Hematopoietic multipotent progenitor cell treated with erythropoietin and hydrocortisone succinate and interleukin-3 and kit ligand, for 4 days (in vitro differentiated cells): ENCODE measurements at regions not wholly inside any gene's neighbourhood (a gene's known extent, or its start where the extent isn't known, plus 50 kb on each side); places are given as distances from the start of the nearest gene placed in this dataset.

Source experiments
- DNase-seq: peaks from one replicate; pipeline ENCODE4 v3.0.0-alpha.2; 2015

GRCh38 chr2:122132147-122132691 lies 376.8 kb downstream of the TSN start:
- no peak for DNase-seq

- DNase-seq = peak; percentile 99
These were observed 379.8 kb downstream of the TSN start for GRCh38 chr2:122135021-122135937.

GRCh38 chr2:122136056-122136455 lies 380.6 kb downstream of the TSN start:
- peak; percentile 78 for DNase-seq

- no peak for DNase-seq
These were observed 383.1 kb downstream of the TSN start for GRCh38 chr2:122138561-122138960.

GRCh38 chr2:122139739-122140420 lies 384.4 kb downstream of the TSN start:
- DNase-seq = no peak

GRCh38 chr2:122144884-122145283 lies 389.4 kb downstream of the TSN start:
- DNase-seq = no peak

- DNase-seq = peak; percentile 65
These were observed 390.4 kb downstream of the TSN start for GRCh38 chr2:122145856-122146255.

GRCh38 chr2:122148128-122148767 lies 392.8 kb downstream of the TSN start:
- DNase-seq = peak; percentile 60

GRCh38 chr2:122150524-122151280 lies 395.3 kb downstream of the TSN start:
- peak; percentile 57 for DNase-seq

- DNase-seq = no peak
These were observed 397.1 kb downstream of the TSN start for GRCh38 chr2:122152571-122152970.

- DNase-seq = no peak
These were observed 400.9 kb downstream of the TSN start for GRCh38 chr2:122156176-122156890.

GRCh38 chr2:122157158-122157557 lies 401.7 kb downstream of the TSN start:
- DNase-seq = no peak

GRCh38 chr2:122163617-122164016 lies 408.2 kb downstream of the TSN start:
- DNase-seq = peak; percentile 63

GRCh38 chr2:122164964-122165363 lies 409.5 kb downstream of the TSN start:
- no peak for DNase-seq

GRCh38 chr2:122166820-122167219 lies 411.4 kb downstream of the TSN start:
- peak; percentile 79 for DNase-seq

GRCh38 chr2:122167515-122167914 lies 412.1 kb downstream of the TSN start:
- peak; percentile 45 for DNase-seq

GRCh38 chr2:122168799-122169198 lies 413.3 kb downstream of the TSN start:
- peak; percentile 41 for DNase-seq

- no peak for DNase-seq
These were observed 417.4 kb downstream of the TSN start for GRCh38 chr2:122172812-122173211.

GRCh38 chr2:122174061-122174460 lies 418.6 kb downstream of the TSN start:
- DNase-seq = no peak

GRCh38 chr2:122179492-122180165 lies 424.2 kb downstream of the TSN start:
- no peak for DNase-seq

GRCh38 chr2:122180972-122181371 lies 425.5 kb downstream of the TSN start:
- no peak for DNase-seq
